ENCODE measurements at regions not wholly inside any gene's neighbourhood (a gene's known extent, or its start where the extent isn't known, plus 50 kb on each side); places are given as distances from the start of the nearest gene placed in this dataset.

GRCh38 chr10:58885146-58885545, 291.3 kb upstream of the PHYHIPL start:
- DNase-seq (ENCODE audit: low spot score): no peak

GRCh38 chr10:58885686-58886345, 290.6 kb upstream of the PHYHIPL start:
- DNase-seq (ENCODE audit: low spot score): no peak

GRCh38 chr10:58886406-58886805, 290.0 kb upstream of the PHYHIPL start:
- no peak for DNase-seq (ENCODE audit: low spot score)

- no peak for DNase-seq (ENCODE audit: low spot score)
Measured at GRCh38 chr10:58887474-58887873, 289.0 kb upstream of the PHYHIPL start.

GRCh38 chr10:58888957-58889356, 287.5 kb upstream of the PHYHIPL start:
- no peak for DNase-seq (ENCODE audit: low spot score)

GRCh38 chr10:58892031-58892531, 284.4 kb upstream of the PHYHIPL start:
- DNase-seq (ENCODE audit: low spot score): no peak

- peak; percentile 5 for DNase-seq (ENCODE audit: low spot score)
Measured at GRCh38 chr10:58894929-58895328, 281.5 kb upstream of the PHYHIPL start.

GRCh38 chr10:58896229-58896628, 280.2 kb upstream of the PHYHIPL start:
- DNase-seq (ENCODE audit: low spot score): no peak

- DNase-seq (ENCODE audit: low spot score): no peak
Measured at GRCh38 chr10:58897236-58897635, 279.2 kb upstream of the PHYHIPL start.

GRCh38 chr10:58897708-58898107, 278.7 kb upstream of the PHYHIPL start:
- no peak for DNase-seq (ENCODE audit: low spot score)

GRCh38 chr10:58898854-58899573, 277.4 kb upstream of the PHYHIPL start:
- no peak for DNase-seq (ENCODE audit: low spot score)

GRCh38 chr10:58901092-58901646, 275.3 kb upstream of the PHYHIPL start:
- DNase-seq (ENCODE audit: low spot score): no peak

GRCh38 chr10:58903071-58903470, 273.4 kb upstream of the PHYHIPL start:
- DNase-seq (ENCODE audit: low spot score): no peak

GRCh38 chr10:58909881-58910280, 266.6 kb upstream of the PHYHIPL start:
- DNase-seq (ENCODE audit: low spot score): no peak

- DNase-seq (ENCODE audit: low spot score): no peak
Measured at GRCh38 chr10:58913717-58914116, 262.7 kb upstream of the PHYHIPL start.

GRCh38 chr10:58918887-58919286, 257.6 kb upstream of the PHYHIPL start:
- no peak for DNase-seq (ENCODE audit: low spot score)

- DNase-seq (ENCODE audit: low spot score): no peak
Measured at GRCh38 chr10:58919927-58920654, 256.4 kb upstream of the PHYHIPL start.

GRCh38 chr10:58920655-58921003, 255.8 kb upstream of the PHYHIPL start:
- no peak for DNase-seq (ENCODE audit: low spot score)

- DNase-seq (ENCODE audit: low spot score): no peak
Measured at GRCh38 chr10:58921421-58921855, 255.0 kb upstream of the PHYHIPL start.

- no peak for DNase-seq (ENCODE audit: low spot score)
Measured at GRCh38 chr10:58925381-58925780, 251.1 kb upstream of the PHYHIPL start.

GRCh38 chr10:58930500-58930899, 245.9 kb upstream of the PHYHIPL start:
- DNase-seq (ENCODE audit: low spot score): no peak

GRCh38 chr10:58932126-58932525, 244.3 kb upstream of the PHYHIPL start:
- no peak for DNase-seq (ENCODE audit: low spot score)
